HepG2 (cell line): ENCODE measurements at regions not wholly inside any gene's neighbourhood (a gene's known extent, or its start where the extent isn't known, plus 50 kb on each side); places are given as distances from the start of the nearest gene placed in this dataset.

Experiments used
- ZNF781 ChIP-seq: sonication (generic); formaldehyde crosslinking; IDR thresholded peaks from 2 replicates; pipeline ENCODE4 v1.5.1; 2020; ENCODE audit warnings: borderline replicate concordance, mild to moderate bottlenecking, missing genetic modification reagents; ENCODE audit errors: not compliant biosample characterization
- TF ChIP-seq, protein P1 (sequence below): fragments of 450-650 bp; IDR thresholded peaks from 2 replicates; pipeline ENCODE4 v1.6.1; 2017; ENCODE audit warnings: mild to moderate bottlenecking

DNA sequence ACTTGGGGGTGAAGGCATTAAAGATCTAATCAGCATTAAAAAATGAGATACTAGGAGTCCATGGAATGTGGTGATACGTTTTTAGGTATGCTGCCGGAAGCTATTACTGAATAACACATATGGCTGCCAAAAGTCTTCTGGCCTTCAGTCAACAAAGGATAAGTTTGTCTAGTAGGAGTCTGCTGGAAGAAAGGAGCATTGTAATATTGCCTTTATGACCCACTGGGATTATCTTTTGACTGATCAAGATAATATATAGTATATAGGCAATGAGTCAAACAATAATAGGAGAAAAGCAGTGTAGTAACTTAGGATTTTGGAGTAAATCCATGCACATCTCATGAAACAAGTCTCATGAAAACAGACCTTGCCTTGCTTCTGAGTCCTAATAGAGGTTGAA is 295.4 kb downstream of the SLITRK6 start:
- TF ChIP-seq, protein P1, sequence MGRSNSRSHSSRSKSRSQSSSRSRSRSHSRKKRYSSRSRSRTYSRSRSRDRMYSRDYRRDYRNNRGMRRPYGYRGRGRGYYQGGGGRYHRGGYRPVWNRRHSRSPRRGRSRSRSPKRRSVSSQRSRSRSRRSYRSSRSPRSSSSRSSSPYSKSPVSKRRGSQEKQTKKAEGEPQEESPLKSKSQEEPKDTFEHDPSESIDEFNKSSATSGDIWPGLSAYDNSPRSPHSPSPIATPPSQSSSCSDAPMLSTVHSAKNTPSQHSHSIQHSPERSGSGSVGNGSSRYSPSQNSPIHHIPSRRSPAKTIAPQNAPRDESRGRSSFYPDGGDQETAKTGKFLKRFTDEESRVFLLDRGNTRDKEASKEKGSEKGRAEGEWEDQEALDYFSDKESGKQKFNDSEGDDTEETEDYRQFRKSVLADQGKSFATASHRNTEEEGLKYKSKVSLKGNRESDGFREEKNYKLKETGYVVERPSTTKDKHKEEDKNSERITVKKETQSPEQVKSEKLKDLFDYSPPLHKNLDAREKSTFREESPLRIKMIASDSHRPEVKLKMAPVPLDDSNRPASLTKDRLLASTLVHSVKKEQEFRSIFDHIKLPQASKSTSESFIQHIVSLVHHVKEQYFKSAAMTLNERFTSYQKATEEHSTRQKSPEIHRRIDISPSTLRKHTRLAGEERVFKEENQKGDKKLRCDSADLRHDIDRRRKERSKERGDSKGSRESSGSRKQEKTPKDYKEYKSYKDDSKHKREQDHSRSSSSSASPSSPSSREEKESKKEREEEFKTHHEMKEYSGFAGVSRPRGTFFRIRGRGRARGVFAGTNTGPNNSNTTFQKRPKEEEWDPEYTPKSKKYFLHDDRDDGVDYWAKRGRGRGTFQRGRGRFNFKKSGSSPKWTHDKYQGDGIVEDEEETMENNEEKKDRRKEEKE, result no peak
- no peak for TF ChIP-seq ZNF781 (CRISPR knock-in tag)
